Hepatocyte (in vitro differentiated cells): ENCODE measurements at regions not wholly inside any gene's neighbourhood (a gene's known extent, or its start where the extent isn't known, plus 50 kb on each side); places are given as distances from the start of the nearest gene placed in this dataset.

Experiments used
- DNase-seq: peaks from one replicate; pipeline ENCODE4 v3.0.0-alpha.2; 2016; ENCODE audit warnings: low spot score
- H2AFZ ChIP-seq: fragments of 200-600 bp; sonication (generic); 2 replicates; pipeline ENCODE4 v1.6.0; 2016; ENCODE audit warnings: antibody characterized with exemption, mild to moderate bottlenecking
- H3K27ac ChIP-seq: fragments of 200-600 bp; sonication (generic); 2 replicates; pipeline ENCODE4 v1.5.1; 2016; ENCODE audit warnings: mild to moderate bottlenecking
- H3K27me3 ChIP-seq: fragments of 200-600 bp; sonication (generic); 2 replicates; pipeline ENCODE4 v1.6.1; 2016
- H3K36me3 ChIP-seq: fragments of 200-600 bp; sonication (generic); replicated peaks from 2 replicates; pipeline ENCODE4 v1.5.1; 2016; ENCODE audit warnings: low read depth; ENCODE audit not compliant: insufficient read depth
- H3K4me1 ChIP-seq: fragments of 200-600 bp; sonication (generic); 2 replicates; pipeline ENCODE4 v1.5.1; 2016; ENCODE audit warnings: mild to moderate bottlenecking, moderate library complexity; ENCODE audit not compliant: insufficient read depth
- H3K4me2 ChIP-seq: fragments of 200-600 bp; sonication (generic); 2 replicates; pipeline ENCODE4 v1.6.0; 2016
- H3K4me3 ChIP-seq: fragments of 200-600 bp; sonication (generic); 2 replicates; pipeline ENCODE4 v1.5.1; 2016; ENCODE audit warnings: mild to moderate bottlenecking
- H3K79me2 ChIP-seq: fragments of 200-600 bp; sonication (generic); 2 replicates; pipeline ENCODE4 v1.6.0; 2017; ENCODE audit warnings: mild to moderate bottlenecking
- H3K9me2 ChIP-seq: fragments of 200-600 bp; sonication (generic); replicated peaks from 2 replicates; pipeline ENCODE4 v1.6.0; 2017; ENCODE audit warnings: mild to moderate bottlenecking; ENCODE audit not compliant: insufficient read depth
- H3K9me3 ChIP-seq: fragments of 200-600 bp; sonication (generic); 2 replicates; pipeline ENCODE4 v1.5.1; 2016; ENCODE audit warnings: low read depth, mild to moderate bottlenecking
- H4K20me1 ChIP-seq: fragments of 200-600 bp; sonication (generic); 2 replicates; pipeline ENCODE4 v1.6.0; 2016; ENCODE audit warnings: mild to moderate bottlenecking; ENCODE audit not compliant: insufficient read depth, poor library complexity, severe bottlenecking
- EZH2 ChIP-seq: fragments of 200-600 bp; sonication (generic); IDR thresholded peaks from 2 replicates; pipeline ENCODE4 v1.6.1; 2016; ENCODE audit warnings: antibody characterized with exemption, mild to moderate bottlenecking, borderline replicate concordance
- EZH2phosphoT487 ChIP-seq: fragments of 200-600 bp; sonication (generic); IDR thresholded peaks from one replicate; pipeline ENCODE4 v1.6.1; 2018; ENCODE audit warnings: antibody characterized with exemption, mild to moderate bottlenecking, low read depth, moderate library complexity; ENCODE audit not compliant: unreplicated experiment, severe bottlenecking
- WGBS: methylation state at CpG from one replicate; pipeline ENCODE4 v1.1.6; 2016; ENCODE audit warnings: low lambda C conversion rate; ENCODE audit errors: missing lambda C conversion rate; 5-methylcytosine and 5-hydroxymethylcytosine counted together
- TF ChIP-seq, protein P1 (sequence below): fragments of 200-600 bp; sonication (generic); IDR thresholded peaks from 2 replicates; pipeline ENCODE4 v1.5.1; 2016; ENCODE audit warnings: antibody characterized with exemption, mild to moderate bottlenecking; ENCODE audit not compliant: poor library complexity

DNA sequence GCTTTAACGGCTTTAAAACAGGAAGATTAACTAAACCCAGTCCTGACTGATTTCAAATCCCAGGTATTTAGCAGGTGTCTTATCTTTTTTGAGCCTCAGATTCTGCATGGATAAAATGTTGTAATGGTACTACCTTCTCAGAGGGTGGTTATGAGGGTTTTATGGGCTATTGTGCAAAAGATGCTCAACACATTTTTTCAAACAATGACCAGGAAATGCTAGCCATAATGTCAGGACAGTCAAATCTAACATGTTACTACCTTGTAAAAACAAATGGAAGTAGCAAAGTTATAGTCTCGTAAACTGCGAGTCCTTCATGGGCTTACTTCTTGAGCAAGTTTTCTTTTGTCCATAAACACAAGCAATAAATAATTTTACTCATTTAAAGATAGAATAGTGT, 162.1 kb upstream of the TFPI start:
- H3K4me2 ChIP-seq, result peak overlapping the region; percentile 6
- H3K4me1 ChIP-seq, result no peaks in the 10 kb centered on the region
- no peaks in the 10 kb centered on the region for H3K27me3 ChIP-seq
- H4K20me1 ChIP-seq, result no peaks in the 10 kb centered on the region
- no peaks in the 10 kb centered on the region for H3K36me3 ChIP-seq
- H3K4me3 ChIP-seq, result no peak overlapping the region
- H3K9me2 ChIP-seq, result no peaks in the 10 kb centered on the region
- DNase-seq, result no peak
- no peaks in the 10 kb centered on the region for H3K9me3 ChIP-seq
- H2AFZ ChIP-seq, result no peak overlapping the region
- H3K27ac ChIP-seq, result no peak overlapping the region
- WGBS, result 47% methylated on average over 3 of the region's 3 CpGs
- TF ChIP-seq, protein P1, sequence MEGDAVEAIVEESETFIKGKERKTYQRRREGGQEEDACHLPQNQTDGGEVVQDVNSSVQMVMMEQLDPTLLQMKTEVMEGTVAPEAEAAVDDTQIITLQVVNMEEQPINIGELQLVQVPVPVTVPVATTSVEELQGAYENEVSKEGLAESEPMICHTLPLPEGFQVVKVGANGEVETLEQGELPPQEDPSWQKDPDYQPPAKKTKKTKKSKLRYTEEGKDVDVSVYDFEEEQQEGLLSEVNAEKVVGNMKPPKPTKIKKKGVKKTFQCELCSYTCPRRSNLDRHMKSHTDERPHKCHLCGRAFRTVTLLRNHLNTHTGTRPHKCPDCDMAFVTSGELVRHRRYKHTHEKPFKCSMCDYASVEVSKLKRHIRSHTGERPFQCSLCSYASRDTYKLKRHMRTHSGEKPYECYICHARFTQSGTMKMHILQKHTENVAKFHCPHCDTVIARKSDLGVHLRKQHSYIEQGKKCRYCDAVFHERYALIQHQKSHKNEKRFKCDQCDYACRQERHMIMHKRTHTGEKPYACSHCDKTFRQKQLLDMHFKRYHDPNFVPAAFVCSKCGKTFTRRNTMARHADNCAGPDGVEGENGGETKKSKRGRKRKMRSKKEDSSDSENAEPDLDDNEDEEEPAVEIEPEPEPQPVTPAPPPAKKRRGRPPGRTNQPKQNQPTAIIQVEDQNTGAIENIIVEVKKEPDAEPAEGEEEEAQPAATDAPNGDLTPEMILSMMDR, result no peak
- H3K79me2 ChIP-seq, result no peaks in the 10 kb centered on the region

DNA sequence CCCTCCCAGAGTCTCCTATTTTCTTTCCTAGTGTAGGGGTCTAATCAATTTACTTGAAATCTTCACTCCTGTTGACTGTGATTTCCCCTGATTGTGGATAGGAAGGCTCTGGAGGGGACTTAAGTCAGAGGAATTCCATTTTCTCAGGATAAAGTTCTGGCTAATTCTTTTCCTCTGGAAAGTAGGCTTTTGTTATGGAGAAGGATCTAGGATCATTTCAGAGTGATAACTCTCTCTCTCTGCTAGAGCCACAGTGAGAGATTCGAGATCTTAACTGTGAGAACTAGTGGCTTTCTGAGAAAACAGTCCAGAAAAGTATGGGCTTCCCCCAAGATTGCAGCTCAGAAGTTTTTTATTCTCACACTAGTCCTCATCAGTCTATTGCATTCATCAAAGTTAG, 163.9 kb upstream of the TFPI start:
- 84% methylated on average over 1 of the region's 1 CpG for WGBS
- no peaks in the 10 kb centered on the region for H3K9me2 ChIP-seq
- H3K27me3 ChIP-seq, result no peaks in the 10 kb centered on the region
- no peaks in the 10 kb centered on the region for H3K36me3 ChIP-seq
- no peak overlapping the region for H3K4me3 ChIP-seq
- H3K4me2 ChIP-seq, result no peak overlapping the region
- no peaks in the 10 kb centered on the region for H3K79me2 ChIP-seq
- no peak overlapping the region for H2AFZ ChIP-seq
- DNase-seq, result no peak
- no peak overlapping the region for H3K27ac ChIP-seq
- no peaks in the 10 kb centered on the region for H3K4me1 ChIP-seq
- H3K9me3 ChIP-seq, result no peaks in the 10 kb centered on the region
- no peaks in the 10 kb centered on the region for H4K20me1 ChIP-seq
- TF ChIP-seq EZH2 (no peak), EZH2phosphoT487 (no peak)
- TF ChIP-seq, protein P1, result no peak

DNA sequence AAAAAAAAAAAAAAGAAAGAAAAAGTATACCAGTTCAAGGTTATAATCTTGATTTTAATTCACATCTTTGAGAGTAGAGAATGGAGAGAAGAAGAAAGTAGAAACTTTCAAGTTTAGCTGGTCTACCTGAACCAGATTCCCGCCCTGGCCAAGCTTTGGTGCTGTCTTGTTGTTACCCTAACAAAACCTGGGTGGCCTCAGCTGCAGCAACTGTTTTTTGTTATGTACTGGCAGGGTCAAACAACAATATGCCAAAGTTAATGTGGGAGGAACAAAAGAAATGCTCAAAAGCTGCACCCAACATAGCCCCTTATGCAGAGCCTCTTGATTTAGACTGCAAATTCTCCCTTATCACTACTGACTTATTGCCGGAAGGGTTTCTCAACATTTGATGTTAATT, 165.3 kb upstream of the TFPI start:
- no peaks in the 10 kb centered on the region for H3K9me3 ChIP-seq
- H4K20me1 ChIP-seq, result no peaks in the 10 kb centered on the region
- H3K36me3 ChIP-seq, result no peaks in the 10 kb centered on the region
- WGBS, result 95% methylated on average over 2 of the region's 2 CpGs
- H3K79me2 ChIP-seq, result no peaks in the 10 kb centered on the region
- H3K27ac ChIP-seq, result no peak overlapping the region
- H3K4me1 ChIP-seq, result no peaks in the 10 kb centered on the region
- H3K9me2 ChIP-seq, result no peaks in the 10 kb centered on the region
- no peak for DNase-seq
- H3K4me3 ChIP-seq, result no peak overlapping the region
- no peak for TF ChIP-seq EZH2phosphoT487
- TF ChIP-seq, protein P1, result no peak
- TF ChIP-seq EZH2, result no peak
- H3K4me2 ChIP-seq, result no peak overlapping the region
- H3K27me3 ChIP-seq, result no peaks in the 10 kb centered on the region
- H2AFZ ChIP-seq, result no peak overlapping the region

DNA sequence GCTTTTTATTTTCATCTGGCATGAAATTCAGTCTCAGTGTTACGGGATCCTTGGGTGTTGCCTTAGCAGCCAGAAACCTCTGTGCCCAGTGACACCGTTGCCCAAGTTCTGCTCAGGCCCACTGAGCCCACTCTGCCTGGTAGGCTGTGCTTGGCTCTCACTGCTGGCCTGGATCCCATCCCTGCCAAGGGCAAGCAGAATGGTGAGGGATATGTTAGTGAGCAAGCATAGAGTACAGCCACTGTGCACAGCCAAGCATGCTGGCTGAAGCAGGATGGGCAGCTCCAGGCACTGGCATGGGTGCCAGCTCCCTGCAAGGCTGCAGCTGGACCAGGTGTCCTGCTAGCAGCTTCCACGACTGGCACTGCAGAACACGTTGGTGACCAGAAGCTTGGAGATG, 194.7 kb upstream of the TFPI start:
- Histone ChIP-seq H3K27me3 (no peaks in the 10 kb centered on the region), H3K79me2 (no peaks in the 10 kb centered on the region), H3K9me3 (no peaks in the 10 kb centered on the region), H2AFZ (no peak overlapping the region), H4K20me1 (no peaks in the 10 kb centered on the region), H3K27ac (no peak overlapping the region), H3K4me3 (no peak overlapping the region), H3K36me3 (no peaks in the 10 kb centered on the region), H3K4me1 (no peaks in the 10 kb centered on the region), H3K4me2 (no peak overlapping the region), H3K9me2 (no peaks in the 10 kb centered on the region)
- DNase-seq, result no peak
- TF ChIP-seq EZH2phosphoT487 (no peak), EZH2 (no peak)
- TF ChIP-seq, protein P1, result no peak
- WGBS, result 95% methylated on average over 4 of the region's 4 CpGs
